Activated T-helper 1 cell treated with anti-CD3 and anti-CD28 coated beads, Interleukin-2, amount 50 U/mL, for 16 hours (primary cell): ENCODE measurements at regions not wholly inside any gene's neighbourhood (a gene's known extent, or its start where the extent isn't known, plus 50 kb on each side); places are given as distances from the start of the nearest gene placed in this dataset.
"Not testable (repeated sequence)": the region's sequence is repeated elsewhere in the genome, so short reads cannot be mapped to it uniquely, and the experiment has no call there.

Experiments
- DNase-seq, 2 donors: peaks; one replicate each; pipeline ENCODE4 v3.0.0-alpha.2; 2020; ENCODE audit warnings: low read depth in 1 of 2, low spot score in 1 of 2

DNA sequence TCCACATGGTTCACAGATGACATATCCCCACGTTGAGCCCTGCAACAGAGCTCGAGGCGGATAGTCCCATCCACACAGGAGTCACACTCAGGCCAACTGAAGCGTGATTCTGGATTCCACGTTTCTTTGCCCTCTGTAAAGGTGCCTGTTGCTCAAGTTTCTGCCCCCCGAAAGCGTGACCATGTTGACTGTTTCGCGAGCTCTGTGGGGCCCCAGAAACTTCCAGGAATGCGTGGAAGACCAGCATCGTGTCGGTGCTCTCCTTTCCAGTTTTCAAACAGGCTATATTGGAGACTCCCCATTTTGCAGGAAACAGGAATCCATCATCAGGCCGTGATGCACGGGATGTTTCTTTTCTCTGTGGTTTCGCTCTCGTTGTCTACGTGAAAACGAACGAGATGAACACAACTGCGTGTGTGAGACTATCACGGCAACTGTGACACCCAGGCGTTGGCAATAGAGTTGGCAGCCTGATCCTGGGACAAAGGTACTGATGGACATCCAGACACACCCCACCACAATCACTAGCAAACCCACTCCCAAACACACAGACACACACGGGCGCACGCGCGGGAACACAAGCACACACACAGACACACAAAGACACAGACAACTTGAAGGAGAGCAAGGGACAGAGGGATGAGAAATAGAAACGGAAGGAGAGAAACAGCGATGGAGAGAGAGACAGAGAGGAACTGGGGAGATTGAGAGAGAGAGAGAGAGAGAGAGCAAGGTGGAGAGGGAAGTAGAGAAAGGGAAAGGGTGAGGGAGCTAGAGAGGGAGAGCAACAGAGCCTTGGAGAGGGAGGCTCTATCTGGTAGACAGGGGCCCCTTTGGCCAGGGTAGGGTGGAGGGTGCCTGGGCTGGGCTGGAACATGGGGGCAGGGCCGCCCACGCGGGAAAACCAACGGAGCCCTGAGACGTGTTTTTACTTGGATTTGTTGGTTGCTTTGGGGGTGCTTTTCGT, 1609.3 kb downstream of the SPATA31A7 start:
- not testable (repeated sequence) for DNase-seq

DNA sequence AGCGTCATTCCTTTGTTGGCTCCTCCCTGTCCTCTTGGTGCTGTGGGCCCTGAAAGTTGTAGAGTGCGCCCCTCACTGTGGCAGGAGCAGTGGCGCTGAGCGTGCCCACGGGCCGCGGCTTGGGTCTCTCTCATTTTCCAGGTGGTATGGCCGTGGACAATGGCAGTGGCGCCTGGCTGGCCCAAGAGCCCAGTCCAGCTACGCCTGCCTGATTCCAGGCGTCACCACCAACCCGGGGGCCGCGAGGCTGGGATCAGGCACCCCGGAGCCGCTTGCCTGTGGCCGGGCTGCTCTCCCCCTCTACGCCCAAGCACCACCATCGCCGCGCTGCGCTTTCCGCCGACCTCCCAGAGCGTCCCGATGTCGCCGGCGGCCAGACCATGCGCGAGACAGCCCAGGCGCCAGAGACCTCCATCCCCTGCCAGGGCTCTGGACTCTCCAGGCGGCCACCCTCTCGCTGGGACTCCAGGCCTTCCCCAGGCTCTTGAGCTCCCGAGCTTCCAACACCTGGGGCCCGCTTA, 1610.1 kb downstream of the SPATA31A7 start:
- not testable (repeated sequence) for DNase-seq

DNA sequence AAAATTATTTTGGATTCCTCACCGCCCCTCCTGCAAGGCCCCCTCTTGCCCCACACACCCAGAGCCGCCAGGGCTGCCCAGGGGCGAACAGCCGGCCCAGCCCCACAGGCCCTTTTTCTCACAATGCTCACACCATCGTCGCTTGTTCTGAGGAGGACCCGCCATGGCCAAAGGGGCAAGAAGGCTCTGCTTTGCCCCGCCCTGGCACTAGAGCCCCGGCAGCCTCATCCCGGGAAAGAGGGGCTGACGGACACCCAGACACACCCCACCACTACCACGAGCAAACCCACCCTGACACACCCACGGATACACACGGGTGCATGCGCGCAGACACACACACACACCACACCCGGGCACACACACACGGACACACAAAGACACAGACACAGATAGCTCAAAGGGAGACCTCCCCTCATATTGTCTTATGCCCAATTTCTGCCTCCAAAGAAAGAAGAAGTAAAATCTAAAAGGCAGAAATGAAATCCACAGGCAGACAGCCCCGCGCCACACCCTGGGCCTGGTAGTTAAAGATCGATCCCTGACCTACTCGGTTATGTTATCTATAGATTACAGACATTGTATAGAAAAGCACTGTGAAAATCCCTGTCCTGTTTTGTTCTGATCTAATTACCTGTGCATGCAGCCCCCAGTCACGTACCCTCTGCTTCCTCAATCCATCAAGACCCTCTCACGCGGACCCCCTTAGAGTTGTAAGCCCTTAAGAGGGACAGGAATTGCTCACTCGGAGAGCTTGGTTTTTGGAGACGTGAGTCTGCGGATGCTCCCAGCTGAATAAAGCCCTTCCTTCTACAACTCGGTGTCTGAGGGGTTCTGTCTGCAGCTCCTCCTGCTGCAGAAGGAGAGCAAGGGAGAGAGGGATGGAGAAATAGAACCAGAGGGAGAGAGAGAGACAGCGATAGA, 1610.9 kb downstream of the SPATA31A7 start:
- DNase-seq, result not testable (repeated sequence)

DNA sequence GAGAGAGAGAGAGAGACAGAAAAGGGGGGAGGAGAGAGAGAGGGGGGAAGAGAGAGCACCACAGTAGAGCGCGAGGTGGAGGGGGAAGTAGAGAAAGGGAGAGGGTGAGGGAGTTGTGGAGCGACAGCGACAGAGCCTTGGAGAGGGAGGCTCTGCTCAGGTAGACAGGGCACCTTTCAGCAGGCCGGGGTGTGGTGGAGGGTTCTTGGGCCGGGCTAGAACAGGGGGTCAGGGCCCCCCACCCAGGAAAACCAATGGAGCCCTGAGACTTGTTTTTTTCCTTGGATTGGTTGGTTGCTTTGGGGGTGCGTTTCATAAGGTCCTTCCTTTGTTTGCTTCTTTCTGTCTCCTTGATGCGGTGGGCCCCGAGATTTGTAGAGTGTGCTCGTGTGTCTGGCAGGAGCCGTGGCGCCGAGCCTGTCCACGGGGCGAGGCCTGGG, 1611.6 kb downstream of the SPATA31A7 start:
- not testable (repeated sequence) for DNase-seq

DNA sequence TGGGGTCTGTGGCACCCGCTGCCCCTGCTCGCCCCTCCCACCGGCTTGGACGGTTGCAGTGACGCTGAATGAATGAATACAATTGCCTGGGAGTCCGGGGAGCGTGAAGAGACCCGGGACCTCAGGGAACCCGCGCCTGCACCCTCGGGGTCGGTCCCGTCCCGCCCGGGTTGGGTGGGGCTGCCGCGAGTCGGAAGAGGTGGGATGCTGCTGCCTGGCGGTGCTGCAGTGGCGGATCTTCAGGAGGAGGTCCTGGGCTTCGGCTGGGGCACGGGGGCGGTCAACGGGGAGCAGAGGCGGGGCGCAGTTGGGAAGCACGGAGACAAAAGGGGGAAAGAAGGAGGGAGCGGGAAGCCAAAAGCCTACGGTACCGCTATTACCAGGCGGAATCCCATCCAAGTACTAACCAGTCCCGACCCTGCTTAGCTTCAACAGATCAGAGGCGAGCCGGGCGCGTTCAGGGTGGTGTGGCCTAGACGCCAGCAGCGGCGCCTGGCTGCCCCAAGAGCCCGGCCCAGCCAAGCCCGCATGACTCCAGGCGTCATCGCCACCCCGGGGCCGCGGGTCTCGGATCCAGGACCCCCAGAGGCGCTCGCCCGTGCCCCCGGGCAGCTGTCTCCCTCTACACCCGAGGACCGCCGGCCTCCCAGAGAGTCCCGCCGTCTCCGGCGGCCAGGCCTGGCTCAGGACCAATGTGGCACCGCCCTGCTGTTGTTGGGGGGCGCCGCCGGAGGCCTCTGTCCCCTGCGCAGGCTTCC, 1612.3 kb downstream of the SPATA31A7 start:
- not testable (repeated sequence) for DNase-seq

DNA sequence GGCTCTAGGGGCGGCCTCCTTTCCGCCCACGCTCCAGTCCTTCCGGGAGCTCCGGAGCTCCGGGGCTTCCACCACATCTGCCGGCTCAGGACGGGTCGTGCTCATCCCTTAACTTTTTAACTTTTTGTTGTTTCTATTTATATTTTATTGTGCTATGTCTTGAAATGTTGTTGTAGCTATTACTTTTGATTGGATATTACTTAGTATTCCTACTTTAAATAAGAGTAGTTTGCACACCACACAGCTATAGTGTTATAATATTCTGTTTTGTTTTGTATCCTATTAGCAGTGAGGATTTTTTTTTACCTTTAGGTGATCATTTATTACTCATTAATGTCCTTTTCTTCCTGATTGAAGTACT, 1612.9 kb downstream of the SPATA31A7 start:
- not testable (repeated sequence) for DNase-seq

DNA sequence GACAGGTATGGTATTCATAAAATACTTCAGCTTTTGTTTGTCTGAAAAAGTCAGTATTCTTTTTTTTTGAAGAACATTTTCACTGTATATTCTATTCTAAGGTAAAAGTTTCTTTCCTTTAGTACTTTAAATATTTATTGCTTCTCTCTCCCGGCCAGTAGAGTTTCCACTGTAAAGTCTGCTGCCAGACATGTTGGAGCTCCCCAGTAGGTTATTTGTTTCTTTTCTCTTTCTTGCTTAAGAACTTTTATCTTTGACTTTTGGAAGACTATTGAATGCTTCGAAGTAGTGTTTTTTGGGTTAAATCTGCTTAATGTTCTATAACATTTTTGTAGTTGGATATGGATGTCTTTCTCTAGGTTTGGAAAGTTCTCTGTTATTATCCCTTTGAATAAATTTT, 1613.3 kb downstream of the SPATA31A7 start:
- not testable (repeated sequence) for DNase-seq

DNA sequence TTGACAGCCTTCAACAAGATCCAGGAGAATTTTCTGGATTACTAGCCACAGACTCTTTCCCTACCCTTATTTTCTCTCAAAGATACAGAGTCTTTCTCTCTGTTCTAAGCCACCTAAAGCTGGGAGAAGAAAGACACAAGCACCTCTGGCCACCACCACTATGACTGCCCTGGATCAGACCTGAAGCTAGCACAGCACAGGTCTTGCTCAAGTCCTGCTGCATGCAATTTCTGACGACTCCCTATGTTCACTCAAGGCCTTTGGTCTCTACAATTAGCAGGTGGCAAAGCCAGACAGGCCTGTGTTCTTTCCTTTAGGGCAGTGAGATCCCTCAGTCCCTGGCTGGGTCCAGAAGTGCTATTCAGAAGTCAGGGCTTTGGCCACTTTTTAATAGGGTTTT, 1614.5 kb downstream of the SPATA31A7 start:
- DNase-seq, result not testable (repeated sequence)

DNA sequence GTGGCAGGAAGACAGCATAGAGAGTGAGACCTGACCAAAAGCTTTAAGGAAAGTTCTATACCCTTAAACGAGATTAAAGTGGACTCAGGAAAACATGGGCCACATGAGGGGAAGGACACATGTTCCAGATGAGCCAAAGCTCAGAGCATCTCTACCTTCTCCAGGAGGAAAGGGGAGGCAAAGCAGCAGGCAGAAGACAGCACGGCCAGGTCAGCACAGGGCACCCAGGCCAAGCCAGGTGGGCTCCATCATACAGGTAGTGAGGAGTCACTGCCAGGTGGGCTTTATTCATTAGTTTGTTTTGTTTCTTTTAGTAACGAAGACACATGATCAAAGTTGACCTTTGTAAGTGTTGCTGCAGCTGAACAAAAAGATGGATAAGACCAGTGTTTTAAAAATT, 1617.6 kb downstream of the SPATA31A7 start:
- not testable (repeated sequence) for DNase-seq

DNA sequence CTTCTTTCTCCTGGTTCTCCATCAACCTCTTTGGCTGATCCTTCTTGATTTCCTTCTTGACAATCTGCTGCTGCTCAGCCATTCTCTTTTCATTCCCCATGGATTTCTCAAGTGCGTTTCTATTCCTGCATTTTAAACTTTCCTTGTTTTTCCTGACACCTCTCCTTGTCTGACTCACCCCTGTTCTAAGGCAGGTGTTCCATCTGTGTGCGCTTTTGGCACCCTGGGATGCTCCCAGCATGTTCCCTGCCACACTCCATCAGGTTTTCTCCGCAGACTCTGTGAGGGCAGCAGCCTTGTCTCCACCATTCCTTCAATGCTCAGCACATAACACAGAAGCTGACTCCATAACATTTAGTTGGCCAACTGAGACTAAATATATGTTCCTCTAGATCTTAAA, 1618.2 kb downstream of the SPATA31A7 start:
- not testable (repeated sequence) for DNase-seq

DNA sequence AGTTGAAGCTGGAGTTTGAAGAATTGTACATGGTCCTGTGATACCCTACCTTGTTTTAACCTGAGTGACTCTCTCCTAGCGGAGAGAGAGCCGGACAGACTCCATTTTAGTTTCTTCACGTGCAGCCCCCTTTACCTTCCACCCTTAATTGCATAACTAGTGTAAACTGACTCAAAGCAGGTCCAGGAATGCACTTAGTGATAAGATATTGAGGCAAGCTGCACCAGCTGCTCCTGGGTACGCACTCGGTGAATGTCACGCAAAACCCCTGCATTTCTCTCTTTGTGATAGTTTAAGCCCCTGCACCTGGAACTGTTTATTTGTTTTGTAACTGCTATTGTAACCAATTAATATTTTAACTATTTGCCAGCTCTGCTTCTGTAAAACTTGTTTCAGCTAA, 1620.5 kb downstream of the SPATA31A7 start:
- DNase-seq, result not testable (repeated sequence)

DNA sequence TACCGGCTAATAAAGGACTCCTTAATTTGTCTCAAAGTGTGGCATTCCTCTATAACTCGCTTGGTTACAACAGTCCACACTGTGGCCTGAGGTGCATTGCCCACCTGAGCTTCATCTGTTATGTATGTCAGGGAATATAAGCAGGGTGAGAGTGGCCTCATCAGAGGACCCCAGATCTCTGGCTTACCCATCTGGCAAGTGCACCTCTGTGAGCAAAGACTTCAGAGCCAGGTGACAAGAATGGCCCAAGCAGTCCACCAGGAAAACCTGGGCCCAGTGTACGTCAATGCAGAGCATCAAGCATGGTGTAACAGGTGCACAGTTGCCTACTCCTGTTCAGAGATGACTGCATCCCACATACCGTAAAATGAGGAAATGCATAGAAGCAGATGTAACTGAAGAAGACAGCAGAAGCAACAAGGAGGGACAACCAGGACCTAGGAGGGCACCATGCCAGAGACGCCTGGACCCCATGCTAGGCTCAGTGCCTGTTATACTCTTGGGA, 1621.0 kb downstream of the SPATA31A7 start:
- not testable (repeated sequence) for DNase-seq

DNA sequence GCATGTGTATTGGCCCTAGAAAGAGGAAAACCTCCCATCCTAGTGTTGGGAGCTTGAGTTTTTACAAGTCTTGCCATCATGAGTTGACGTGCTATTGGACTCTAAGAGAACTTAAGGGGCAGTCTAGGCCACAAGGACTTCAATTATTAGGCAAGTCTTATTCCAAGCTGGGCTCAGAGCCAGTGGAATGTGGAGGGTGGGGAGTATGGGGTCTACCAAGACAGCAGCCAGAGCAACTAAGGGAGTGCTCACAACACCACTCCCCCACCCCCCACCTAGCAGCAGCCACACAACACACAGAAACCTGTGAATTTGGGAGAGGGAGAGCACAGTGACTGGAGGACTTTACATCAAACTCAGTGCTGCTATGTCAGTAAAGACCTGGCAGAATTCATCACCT, 1625.6 kb downstream of the SPATA31A7 start:
- not testable (repeated sequence) for DNase-seq

DNA sequence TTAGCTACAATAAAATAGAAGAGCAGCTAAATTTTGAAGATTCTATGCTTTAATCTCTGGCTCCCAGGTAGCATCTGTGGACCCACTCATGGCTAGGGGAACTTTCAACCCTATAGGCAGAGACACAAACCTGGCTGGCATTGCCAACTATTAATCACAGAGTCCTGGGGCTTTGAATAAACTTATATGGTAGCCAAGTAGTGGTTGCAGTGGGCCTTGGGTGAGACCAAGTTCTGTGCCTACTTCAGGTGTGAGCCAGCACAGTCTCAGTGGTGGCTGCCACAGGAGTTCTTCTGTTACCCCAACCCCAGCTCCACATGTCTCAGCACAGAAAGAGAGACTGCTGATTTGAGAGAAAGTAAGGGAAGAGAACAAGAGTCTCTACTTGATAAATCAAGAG, 1626.5 kb downstream of the SPATA31A7 start:
- not testable (repeated sequence) for DNase-seq

DNA sequence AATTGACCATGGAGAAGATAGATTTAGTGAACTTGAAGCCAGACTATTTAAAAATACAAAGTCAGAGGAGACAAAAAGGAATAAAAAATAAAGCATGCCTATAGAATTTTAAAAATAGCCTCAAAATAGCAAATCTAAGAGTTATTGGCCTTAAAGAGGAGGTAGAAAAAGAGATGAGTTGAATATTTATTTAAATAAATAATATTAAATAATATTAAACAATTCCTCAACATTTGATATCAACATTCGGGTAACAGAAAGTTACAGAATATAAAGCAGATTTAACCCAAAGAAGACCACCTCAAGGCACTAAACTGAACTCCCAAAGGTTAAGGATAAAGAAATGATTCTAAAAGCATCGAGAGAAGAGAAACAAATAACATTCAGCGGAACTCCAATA, 1627.4 kb downstream of the SPATA31A7 start:
- DNase-seq, result not testable (repeated sequence)

DNA sequence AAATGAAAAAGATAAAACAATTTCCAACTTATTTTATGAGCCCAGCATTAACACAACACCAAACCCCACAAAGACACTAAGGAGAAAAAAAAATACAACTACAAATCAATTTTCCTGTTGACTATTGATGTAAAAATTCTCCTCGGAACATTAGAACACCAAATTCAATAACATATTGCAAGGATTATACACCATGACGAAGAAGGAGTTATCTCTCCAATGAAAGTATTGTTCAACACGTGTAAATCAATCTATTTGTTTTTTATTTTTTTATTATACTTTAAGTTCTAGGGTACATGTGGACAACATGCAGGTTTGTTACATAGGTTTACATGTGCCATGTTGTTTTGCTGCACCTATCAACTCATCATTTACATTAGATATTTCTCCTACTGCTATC, 1632.3 kb downstream of the SPATA31A7 start:
- DNase-seq, result not testable (repeated sequence)

DNA sequence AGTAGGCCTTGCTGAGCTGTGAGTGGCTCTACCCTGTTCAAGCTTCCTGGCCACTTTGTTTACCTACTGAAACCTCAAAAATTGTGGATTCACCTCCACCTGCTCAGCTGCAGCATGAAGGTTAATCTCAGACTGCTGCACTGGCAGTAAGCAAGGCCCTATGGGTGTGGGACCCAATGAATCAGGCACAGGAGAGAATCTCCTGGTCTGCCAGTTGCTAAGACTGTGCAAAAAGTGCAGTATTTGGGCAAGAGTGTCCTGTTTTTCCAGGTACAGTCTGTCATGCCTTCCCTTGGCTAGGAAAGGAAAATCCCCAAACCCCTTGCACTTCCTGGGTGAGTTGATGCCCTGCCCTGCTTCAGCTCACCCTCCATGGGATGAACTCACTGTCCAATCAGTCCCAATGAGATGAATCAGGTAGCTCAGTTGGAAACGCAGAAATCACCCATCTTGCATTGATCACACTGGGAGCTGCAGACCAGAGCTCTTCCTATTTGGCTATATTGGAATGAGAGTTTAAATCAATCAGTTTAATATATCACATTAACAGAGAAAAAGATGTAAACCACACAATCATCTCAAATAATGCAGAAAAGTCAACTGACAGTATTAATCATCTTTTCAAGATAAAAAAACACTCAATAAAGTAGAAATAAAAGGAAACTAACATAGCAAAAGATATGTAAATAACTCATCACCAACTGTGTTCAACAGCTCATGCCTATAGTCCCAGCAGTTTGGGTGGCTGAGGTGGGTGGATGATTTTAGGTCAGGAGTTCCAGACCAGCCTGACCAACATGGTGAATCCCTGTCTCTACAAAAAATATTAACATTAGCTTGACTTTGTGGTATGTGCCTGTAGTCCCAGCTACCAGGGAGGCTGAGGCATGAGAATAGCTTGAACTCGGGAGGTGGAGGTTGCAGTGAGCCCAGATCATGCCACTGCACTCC, 1638.4 kb downstream of the SPATA31A7 start:
- DNase-seq, result not testable (repeated sequence)

DNA sequence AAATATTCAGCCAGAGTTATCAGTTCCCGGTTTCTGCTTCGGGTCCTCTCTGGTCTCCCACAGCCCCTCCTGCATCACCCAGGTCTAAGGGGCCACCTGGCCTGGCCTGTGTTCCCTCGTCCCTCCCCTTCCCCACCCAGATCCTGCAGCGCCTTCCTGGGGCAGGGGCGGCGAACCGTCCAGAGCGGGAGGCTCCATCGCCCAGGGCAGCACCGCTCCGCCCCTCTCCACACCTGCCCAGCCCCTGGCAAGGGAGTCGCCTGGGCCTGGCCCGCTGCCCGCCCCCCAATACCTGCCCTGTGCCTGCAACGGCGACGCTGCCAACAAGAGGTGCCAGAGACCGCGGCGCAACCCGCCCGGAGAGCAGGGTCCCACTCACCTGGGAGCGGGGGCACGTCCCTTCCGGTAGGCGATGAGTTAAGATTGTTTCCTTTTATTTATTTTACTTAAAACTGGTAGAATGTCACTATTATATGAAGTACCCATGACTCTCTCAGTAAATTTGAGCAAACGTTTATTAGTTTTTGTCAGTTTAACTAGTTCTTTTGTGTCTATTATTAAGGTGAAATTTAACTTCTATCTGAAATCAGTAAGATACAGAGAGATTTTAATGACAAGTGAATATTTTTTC, 1641.1 kb downstream of the SPATA31A7 start:
- not testable (repeated sequence) for DNase-seq
